PFSK-1 (cell line): ENCODE measurements at regions not wholly inside any gene's neighbourhood (a gene's known extent, or its start where the extent isn't known, plus 50 kb on each side); places are given as distances from the start of the nearest gene placed in this dataset.

Experiments
- FOXP2 ChIP-seq: optimal IDR thresholded peaks from 2 replicates; pipeline ENCODE3; 2011; ENCODE audit warnings: borderline replicate concordance, control low read depth, inconsistent platforms; ENCODE audit not compliant: insufficient read depth; ENCODE audit errors: extremely low read length, extremely low read depth
- POLR2AphosphoS5 ChIP-seq: IDR thresholded peaks from 2 replicates; pipeline ENCODE4 v1.6.1; 2012; ENCODE audit warnings: low read depth, mild to moderate bottlenecking, control low read depth, low read length, moderate library complexity
- SIN3A ChIP-seq: IDR thresholded peaks from 2 replicates; pipeline ENCODE4 v1.6.1; 2012; ENCODE audit warnings: mild to moderate bottlenecking, low read length, moderate library complexity, borderline replicate concordance; ENCODE audit not compliant: insufficient read depth
- TAF1 ChIP-seq: IDR thresholded peaks from 2 replicates; pipeline ENCODE4 v1.6.1; 2012; ENCODE audit warnings: low read length, control low read depth, borderline replicate concordance; ENCODE audit not compliant: insufficient read depth
- TF ChIP-seq, protein P1 (sequence below), 2 experiments: IDR thresholded peaks; 2 replicates each; pipeline versions ENCODE4 v1.6.1 to v1.8.0; 2011 to 2012; ENCODE audit warnings: low read depth in 2 of 2, low read length in 2 of 2, control low read depth in 1 of 2, inconsistent platforms in 1 of 2, mild to moderate bottlenecking in 1 of 2, moderate library complexity in 1 of 2; ENCODE audit not compliant: insufficient read depth in 1 of 2

GRCh38 chr2:38440655-38441054 is 63.6 kb upstream of the ATL2 start:
- no peak for TF ChIP-seq FOXP2
- TF ChIP-seq, protein P1, sequence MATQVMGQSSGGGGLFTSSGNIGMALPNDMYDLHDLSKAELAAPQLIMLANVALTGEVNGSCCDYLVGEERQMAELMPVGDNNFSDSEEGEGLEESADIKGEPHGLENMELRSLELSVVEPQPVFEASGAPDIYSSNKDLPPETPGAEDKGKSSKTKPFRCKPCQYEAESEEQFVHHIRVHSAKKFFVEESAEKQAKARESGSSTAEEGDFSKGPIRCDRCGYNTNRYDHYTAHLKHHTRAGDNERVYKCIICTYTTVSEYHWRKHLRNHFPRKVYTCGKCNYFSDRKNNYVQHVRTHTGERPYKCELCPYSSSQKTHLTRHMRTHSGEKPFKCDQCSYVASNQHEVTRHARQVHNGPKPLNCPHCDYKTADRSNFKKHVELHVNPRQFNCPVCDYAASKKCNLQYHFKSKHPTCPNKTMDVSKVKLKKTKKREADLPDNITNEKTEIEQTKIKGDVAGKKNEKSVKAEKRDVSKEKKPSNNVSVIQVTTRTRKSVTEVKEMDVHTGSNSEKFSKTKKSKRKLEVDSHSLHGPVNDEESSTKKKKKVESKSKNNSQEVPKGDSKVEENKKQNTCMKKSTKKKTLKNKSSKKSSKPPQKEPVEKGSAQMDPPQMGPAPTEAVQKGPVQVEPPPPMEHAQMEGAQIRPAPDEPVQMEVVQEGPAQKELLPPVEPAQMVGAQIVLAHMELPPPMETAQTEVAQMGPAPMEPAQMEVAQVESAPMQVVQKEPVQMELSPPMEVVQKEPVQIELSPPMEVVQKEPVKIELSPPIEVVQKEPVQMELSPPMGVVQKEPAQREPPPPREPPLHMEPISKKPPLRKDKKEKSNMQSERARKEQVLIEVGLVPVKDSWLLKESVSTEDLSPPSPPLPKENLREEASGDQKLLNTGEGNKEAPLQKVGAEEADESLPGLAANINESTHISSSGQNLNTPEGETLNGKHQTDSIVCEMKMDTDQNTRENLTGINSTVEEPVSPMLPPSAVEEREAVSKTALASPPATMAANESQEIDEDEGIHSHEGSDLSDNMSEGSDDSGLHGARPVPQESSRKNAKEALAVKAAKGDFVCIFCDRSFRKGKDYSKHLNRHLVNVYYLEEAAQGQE (IDR thresholded peaks at IDR 0.05; ENCODE audit: insufficient read depth in 1 of 2, low read depth in 2 of 2, low read length in 2 of 2): no peak
- no peak for TF ChIP-seq TAF1
- no peak for TF ChIP-seq SIN3A
- no peak for TF ChIP-seq POLR2AphosphoS5

DNA sequence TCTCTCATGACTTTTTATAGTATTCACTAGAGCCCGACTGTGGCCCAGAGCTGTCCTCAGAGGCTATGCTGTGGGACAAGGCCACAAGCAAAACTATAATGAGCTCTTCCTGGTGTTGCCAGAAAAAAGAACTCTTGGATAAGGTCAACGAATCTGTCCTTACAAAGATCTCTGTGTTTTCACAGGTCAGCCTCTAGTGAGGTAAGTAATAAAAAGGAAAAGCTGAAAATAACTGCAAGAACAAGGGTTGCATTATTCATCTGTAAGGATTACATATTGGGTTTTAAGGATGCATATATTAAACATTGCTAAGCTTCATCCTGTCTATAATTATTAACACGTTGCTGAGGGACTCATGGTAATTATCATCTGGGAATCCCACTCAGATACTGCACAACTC is 62.8 kb upstream of the ATL2 start:
- TF ChIP-seq, protein P1 (IDR thresholded peaks at IDR 0.05; ENCODE audit: insufficient read depth in 1 of 2, low read depth in 2 of 2, low read length in 2 of 2): no peak
- TF ChIP-seq FOXP2 (no peak), SIN3A (no peak), POLR2AphosphoS5 (no peak), TAF1 (no peak)

- no peak for TF ChIP-seq TAF1
- TF ChIP-seq POLR2AphosphoS5: no peak
- TF ChIP-seq FOXP2: no peak
- TF ChIP-seq, protein P1 (IDR thresholded peaks at IDR 0.05; ENCODE audit: insufficient read depth in 1 of 2, low read depth in 2 of 2, low read length in 2 of 2): no peak
- no peak for TF ChIP-seq SIN3A
Observed at GRCh38 chr2:38438883-38439612, 62.0 kb upstream of the ATL2 start.

GRCh38 chr2:38438133-38438882 is 61.2 kb upstream of the ATL2 start:
- TF ChIP-seq SIN3A: no peak
- TF ChIP-seq, protein P1 (IDR thresholded peaks at IDR 0.05; ENCODE audit: insufficient read depth in 1 of 2, low read depth in 2 of 2, low read length in 2 of 2): no peak
- TF ChIP-seq POLR2AphosphoS5: no peak
- no peak for TF ChIP-seq FOXP2
- no peak for TF ChIP-seq TAF1
